GM18499 (cell line): ENCODE measurements at regions not wholly inside any gene's neighbourhood (a gene's known extent, or its start where the extent isn't known, plus 50 kb on each side); places are given as distances from the start of the nearest gene placed in this dataset.

ENCODE experiments used
- ATAC-seq: cut with Tn5 transposase; IDR thresholded peaks from one replicate; pipeline ENCODE4 v1.9.1; 2021; ENCODE audit warnings: moderate number of reproducible peaks; ENCODE audit not compliant: insufficient read depth, unreplicated experiment

DNA sequence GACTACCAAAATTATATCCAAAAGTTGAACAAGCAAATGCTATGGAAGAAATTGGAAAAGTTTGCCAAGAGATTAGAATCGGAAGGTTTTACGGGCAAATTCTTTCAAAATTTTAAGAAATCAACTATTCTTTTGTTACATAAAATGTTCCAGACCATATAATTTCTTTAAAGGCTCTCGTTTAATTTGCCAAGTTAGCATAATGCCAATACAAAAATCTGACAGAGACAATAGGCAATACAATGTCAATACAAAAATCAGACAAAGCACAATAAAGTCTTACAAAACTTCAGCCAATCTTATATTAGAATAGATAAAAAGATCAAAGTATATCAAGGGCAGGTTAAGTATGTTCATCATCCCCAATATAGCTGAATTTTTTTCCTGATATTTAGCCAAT lies 224.2 kb downstream of the BCL11A start:
- no peak for ATAC-seq

DNA sequence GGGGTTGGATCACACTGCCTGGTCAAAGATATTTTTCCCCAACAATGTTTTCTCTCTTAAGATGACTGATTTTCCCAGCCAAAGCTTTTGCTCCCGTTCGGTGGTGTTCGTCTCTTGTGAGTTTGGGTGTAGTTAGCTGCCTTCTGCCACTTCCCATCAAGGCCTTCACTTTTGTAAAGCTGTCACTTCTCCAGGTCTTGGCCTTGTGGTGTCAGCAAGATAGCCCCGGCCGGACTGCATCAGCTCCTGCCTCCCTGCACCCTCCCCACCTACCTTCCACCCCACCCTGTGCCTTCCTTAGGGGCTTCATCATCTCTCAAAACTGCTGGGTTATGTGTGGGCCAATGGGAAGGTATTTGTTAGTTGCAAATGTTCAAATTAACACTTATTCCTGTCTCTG lies 228.9 kb downstream of the BCL11A start:
- no peak for ATAC-seq

GRCh38 chr2:60321816-60322215 lies 231.6 kb downstream of the BCL11A start:
- ATAC-seq = no peak

DNA sequence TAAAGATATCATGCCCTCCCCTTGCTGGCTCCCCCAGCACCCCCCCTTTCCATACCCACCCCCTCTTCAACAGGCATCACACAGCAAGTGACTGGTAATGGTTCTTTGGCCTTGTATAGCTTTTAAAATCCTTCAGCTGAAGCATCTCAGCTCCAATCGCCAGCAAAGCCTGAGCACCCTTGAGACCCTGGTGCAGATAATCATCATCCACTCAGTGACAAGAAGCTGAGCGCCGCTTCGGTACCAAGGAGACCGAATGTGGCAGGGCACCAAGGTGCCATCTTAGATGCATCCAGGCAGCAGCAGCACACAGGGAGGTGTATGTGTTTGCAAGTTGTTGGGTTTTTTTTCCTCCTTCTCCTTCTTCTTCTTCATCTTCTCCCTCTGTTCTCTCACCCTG lies 232.7 kb downstream of the BCL11A start:
- ATAC-seq = no peak

DNA sequence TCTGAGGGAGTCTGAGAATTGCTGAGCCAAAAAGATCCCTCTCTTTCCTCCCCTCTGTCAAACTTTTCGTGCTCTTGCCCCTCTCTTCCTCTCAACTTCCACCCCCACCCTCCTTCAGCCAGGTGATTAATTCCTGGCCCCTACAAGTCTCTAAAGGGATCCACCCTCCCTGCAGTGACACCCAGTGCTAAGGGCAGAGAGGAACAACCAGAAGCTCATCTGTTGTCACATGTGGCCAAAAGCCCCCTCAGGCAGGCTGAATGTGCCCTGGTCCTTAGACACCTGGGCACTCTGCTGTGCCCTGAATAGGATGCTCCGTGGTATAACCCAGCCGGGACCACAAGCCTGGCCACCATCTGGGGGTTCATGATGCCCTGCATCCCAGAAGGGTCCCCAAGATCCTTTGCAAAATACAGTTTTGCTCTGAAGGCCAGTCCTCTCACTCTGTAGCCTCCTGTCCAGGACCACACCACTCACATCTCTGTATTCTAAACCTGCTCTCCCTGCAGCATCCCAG lies 234.4 kb downstream of the BCL11A start:
- ATAC-seq = no peak

GRCh38 chr2:60318544-60318943 lies 234.9 kb downstream of the BCL11A start:
- no peak for ATAC-seq

DNA sequence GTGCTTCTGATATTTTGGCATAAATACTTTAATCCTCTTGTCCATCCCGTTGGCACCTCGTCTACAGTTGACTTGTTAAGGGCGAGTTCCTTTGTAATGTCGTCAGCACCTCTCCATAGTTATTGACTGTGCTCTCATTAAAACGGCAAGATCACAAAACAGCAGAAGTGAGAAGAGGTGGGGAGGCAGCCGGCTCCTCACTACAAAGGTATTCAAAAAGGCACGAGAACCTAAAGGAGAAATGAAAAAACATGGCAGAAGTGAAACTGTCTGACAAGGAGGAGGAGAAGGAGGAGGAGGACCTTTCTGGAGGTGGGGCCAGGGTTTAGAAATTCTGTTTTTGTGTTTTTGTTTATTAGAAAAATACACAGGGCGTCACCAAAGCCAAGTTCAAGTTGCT lies 235.6 kb downstream of the BCL11A start:
- ATAC-seq = peak; percentile 76

DNA sequence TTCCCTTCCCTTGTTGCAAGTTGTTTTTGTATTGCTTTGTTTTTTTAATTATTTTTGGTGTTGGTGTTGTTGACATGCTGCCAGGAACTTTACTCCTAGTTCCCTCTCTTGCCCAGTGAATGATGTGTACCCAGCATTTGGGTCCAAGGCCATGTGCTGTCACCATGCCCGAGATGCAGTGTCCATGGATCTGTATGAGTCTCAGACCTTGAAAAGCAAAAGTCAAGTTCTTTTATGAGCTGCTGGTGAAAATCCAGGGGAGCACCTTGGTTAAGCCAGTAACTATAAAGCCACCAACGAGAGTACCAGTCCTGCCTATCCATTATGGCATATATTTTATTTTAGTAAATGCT lies 236.4 kb downstream of the BCL11A start:
- ATAC-seq = no peak

- no peak for ATAC-seq
Measured at GRCh38 chr2:60316381-60317033, 236.9 kb downstream of the BCL11A start.

GRCh38 chr2:60313470-60314172 lies 239.8 kb downstream of the BCL11A start:
- no peak for ATAC-seq

DNA sequence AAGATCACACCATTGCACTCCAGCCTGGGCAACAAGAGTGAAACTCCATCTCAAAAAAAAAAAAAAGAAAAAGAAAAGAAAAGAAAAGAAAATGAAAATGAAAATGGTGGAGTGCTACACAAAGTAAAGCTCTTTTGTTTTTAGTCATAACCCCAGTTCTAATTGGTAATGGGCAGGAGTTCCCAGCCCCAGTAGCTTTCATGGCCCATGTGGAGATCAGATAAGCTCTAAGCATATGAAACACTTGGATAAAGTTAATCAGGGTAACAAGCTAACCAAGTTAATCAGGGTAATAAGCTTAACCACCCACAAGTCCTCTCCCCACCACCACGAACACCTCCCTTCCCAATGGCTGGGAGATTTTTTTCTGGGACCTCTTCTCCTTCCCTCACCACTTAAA lies 240.8 kb downstream of the BCL11A start:
- ATAC-seq = peak; percentile 68

DNA sequence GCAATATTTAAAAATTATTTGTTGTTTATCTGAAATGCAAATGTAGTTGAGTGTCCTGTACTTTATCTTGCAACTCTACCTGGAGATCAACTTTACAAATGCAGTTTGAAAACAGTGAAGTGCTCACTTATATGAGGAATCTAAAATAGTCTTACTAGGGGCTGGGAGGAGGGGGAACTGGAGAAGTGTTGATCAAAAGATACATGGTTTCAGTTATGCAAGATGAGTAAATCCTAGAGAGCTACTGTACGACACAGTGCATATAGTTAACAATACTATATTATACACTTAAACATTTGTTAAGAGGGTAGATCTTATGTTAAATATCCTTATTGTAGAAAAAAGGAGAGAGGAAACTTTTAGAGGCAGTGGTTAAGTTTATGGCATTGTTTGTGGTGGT lies 241.9 kb downstream of the BCL11A start:
- peak; percentile 33 for ATAC-seq

- no peak for ATAC-seq
Measured at GRCh38 chr2:60309941-60310660, 243.4 kb downstream of the BCL11A start.

GRCh38 chr2:60309336-60309735 lies 244.1 kb downstream of the BCL11A start:
- ATAC-seq = no peak

GRCh38 chr2:60306267-60306861 lies 247.1 kb downstream of the BCL11A start:
- no peak for ATAC-seq

GRCh38 chr2:60303680-60304079 lies 249.8 kb downstream of the BCL11A start:
- ATAC-seq = no peak

DNA sequence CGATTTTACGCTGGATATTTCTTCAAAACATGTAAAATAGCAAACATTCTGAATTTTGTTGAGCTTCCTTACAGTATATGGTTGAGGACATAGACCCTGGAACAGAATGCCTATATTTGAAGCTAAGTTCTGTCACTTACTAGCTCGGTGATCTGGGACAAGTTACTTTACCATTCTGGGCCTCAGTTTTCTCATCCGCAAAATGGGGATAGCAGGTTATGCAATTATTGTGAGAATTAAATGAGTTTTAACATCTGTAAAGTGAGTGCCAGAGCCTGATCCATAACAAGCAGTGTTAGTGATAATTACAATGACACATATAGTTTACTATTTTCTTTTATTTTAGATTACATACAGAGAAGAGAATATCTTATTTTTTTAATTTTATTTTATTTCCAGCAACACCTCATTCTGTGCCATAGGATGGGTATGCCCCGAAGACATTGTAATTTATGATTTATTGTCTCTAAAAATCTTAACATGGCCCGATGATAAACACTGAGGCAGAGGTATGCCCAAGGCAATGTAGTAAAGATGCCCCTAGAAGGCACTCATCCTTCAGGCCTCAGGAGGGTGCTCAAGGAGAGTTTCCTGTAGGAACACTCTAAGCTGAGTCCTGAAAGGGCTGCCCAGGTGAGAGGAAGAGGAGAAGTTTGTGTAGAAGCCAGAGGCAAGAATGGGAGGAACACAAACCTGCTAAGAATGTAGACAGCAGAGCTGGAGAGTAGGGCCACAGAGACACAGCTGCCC lies 250.9 kb downstream of the BCL11A start:
- no peak for ATAC-seq

DNA sequence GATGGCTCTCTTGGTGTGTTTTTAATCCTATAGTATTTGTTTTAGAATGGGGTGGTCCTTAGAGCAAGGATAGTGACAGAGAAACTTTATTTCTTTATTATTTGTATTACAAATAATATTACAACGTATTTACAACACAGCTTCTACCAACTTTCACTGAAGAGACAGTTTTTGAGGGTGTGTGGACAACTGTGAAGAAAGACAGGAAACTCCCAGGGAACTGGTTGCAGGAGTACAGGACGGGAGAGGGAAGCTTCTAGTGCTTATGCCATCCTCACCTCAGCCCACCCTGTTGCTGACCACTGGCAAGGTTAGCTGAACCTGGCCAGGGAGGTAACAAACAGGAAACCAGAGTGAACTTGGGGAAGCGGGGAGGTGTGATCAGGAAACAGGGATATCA lies 251.7 kb downstream of the BCL11A start:
- no peak for ATAC-seq

DNA sequence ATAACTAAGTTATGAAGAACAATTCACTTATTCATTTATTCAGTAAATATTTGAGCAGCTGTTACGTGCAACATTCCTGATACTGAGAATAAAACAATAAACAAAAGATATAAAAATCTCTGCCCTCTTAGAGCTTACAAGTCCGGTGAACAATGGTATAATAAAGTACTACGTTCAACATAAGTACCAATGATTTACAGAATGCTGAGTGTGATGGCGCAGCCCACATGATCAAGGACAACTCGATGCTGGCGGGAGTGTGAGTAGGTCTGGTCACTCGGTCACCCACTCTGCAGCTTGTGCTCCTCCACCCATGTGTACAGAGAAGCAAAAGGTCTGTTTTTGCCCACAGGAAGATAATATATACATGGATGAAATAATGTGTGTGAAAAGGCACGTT lies 254.3 kb downstream of the BCL11A start:
- no peak for ATAC-seq

DNA sequence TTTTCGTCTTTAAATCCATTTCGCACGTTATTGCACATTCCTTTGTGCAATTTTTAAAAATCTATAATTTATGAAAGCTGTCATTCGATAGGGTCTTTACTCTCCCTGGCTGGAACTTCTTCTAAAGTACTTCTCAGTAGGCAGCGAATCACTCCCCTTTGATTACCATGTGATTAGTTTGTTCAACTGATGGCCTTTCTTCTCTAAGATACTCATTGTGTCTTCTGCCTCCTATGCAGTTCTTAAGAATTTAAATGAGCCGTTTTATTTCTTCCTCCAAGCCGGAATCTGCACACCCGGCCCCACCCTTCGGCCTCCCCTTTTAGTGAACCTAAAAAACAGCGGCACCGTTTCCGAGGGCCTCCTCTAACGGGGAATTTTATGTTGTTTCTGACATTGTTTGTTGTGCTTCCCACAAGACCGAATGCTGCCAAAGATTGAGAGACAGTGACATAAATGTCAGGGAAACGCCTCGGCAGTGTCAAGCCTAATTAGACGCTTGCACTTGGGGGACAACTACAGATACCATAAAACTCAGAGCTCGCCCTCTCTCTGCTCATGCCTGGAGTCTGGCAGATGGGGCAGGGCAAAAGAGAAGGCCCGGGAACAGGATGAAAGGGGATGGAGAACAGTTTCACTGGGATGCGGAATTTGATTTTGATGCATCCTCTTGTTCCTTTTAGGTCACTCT lies 255.3 kb downstream of the BCL11A start:
- ATAC-seq = no peak
